NB4 (cell line): ENCODE measurements at regions not wholly inside any gene's neighbourhood (a gene's known extent, or its start where the extent isn't known, plus 50 kb on each side); places are given as distances from the start of the nearest gene placed in this dataset.

ENCODE experiments used
- DNase-seq: peaks from one replicate; pipeline ENCODE4 v3.0.0; 2010; ENCODE audit warnings: low read depth
- H3K4me3 ChIP-seq: one replicate; pipeline ENCODE4 v1.5.1; 2011; ENCODE audit warnings: mild to moderate bottlenecking, low read depth, low read length, moderate library complexity
- CTCF ChIP-seq: IDR thresholded peaks from one replicate; pipeline ENCODE4 v1.5.1; 2012; ENCODE audit warnings: low read depth, low read length
- MAX ChIP-seq: IDR thresholded peaks from 2 replicates; pipeline ENCODE4 v1.6.1; 2011; ENCODE audit warnings: low read depth, low read length
- MYC ChIP-seq: IDR thresholded peaks from 2 replicates; pipeline ENCODE4 v1.6.1; 2011; ENCODE audit warnings: low read depth, low read length
- POLR2A ChIP-seq: IDR thresholded peaks from 2 replicates; pipeline ENCODE4 v1.6.1; 2011; ENCODE audit warnings: mild to moderate bottlenecking; ENCODE audit not compliant: insufficient read length; ENCODE audit errors: extremely low read depth

- H3K4me3 ChIP-seq, result no peak overlapping the region
- no peak for TF ChIP-seq MYC
- no peak for TF ChIP-seq CTCF
- no peak for TF ChIP-seq MAX
- TF ChIP-seq POLR2A, result no peak
- no peak for DNase-seq
Observed at GRCh38 chr16:73306901-73307413, 259.0 kb upstream of the ZFHX3 start.

GRCh38 chr16:73304008-73304774, 256.3 kb upstream of the ZFHX3 start:
- DNase-seq, result no peak
- TF ChIP-seq POLR2A (no peak), MAX (no peak), MYC (no peak), CTCF (no peak)
- no peak overlapping the region for H3K4me3 ChIP-seq

DNA sequence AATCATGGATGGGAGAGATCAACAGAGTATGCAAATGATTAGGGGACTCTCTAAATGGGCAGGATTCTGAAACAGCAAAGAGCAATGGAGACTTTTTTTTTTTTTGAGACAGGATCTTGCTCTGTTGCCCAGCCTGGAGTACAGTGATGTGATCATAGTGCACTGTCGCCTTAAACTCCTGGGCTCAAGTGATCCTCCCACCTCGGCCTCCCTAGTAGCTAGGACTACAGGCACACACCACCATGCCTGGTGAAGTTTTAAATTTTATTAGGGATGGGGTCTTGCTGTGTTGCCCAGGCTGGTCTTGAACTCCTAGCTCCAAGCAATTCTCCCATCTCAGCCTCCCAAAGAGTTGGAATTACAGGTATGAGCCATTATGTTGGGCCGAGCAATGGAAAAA, 255.0 kb upstream of the ZFHX3 start:
- H3K4me3 ChIP-seq, result no peak overlapping the region
- TF ChIP-seq MAX (no peak), CTCF (no peak), MYC (no peak), POLR2A (no peak)
- DNase-seq, result no peak

DNA sequence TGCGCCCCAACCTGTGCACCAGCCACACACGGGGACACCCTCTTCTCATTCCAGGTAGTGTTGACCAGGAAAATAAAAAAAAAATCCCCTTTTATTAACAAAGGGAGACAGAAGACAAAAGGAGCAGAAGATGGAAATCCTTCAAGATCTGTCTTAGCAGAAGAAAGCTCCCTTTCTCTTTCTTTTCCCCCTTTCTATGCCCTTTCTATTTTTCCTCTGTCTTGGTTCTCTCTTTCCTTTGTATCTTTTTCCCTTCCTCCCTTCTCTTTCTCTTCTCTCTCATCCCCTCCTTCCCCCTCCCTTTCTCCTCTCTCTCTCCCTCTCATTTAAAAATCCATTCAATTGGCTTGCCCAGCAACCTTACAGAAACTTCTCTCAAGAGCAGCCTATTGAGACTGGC, 254.1 kb upstream of the ZFHX3 start:
- TF ChIP-seq MAX, result no peak
- no peak for TF ChIP-seq POLR2A
- TF ChIP-seq MYC, result no peak
- no peak for TF ChIP-seq CTCF
- no peak overlapping the region for H3K4me3 ChIP-seq
- DNase-seq, result no peak

DNA sequence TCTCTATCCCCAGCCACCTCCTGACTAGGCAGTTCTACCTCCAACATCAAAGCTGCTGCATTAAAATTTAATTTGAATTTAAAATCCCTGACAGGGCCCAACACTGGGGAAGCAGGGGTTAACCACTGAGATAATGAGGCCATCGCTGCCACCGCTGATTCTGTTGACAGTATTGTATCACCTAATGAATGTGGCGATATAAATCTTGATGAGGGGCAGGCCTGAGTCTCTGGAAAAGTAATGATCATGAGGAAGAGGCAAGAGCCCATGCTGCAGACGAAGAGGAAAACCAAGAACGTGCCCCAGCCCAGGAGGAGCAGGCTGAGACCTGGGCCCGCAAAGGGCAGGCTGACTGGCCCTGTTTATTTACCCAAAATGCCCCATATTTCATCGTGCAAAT, 251.4 kb upstream of the ZFHX3 start:
- no peak overlapping the region for H3K4me3 ChIP-seq
- DNase-seq, result no peak
- TF ChIP-seq MAX (no peak), MYC (no peak), POLR2A (no peak), CTCF (no peak)
